ENCODE measurements at regions not wholly inside any gene's neighbourhood (a gene's known extent, or its start where the extent isn't known, plus 50 kb on each side); places are given as distances from the start of the nearest gene placed in this dataset.

DNA sequence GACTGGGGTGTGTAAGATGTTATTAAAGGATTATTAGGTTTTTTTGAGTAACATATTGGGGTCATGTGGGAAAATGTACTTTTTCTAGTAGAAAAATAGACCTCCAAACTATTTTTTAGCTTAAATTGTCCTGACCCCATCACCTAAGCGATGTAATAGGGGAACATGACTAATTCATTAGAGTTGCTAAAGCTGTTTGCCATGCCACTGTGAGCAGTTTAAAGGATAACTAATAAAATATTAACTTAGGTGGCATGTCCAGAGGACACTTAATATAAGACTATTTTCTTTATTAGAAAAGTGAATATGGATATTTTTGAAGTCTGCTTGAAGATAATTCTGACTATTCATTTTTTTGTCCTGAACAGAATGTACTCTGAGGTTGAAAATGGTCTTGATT lies 545.9 kb upstream of the BTBD3 start:
- H3K9me3 ChIP-seq (ENCODE audit: control insufficient read depth, insufficient read depth, low read depth, low read length) = no peaks in the 10 kb centered on the region
- no peak overlapping the region for H3K27ac ChIP-seq (ENCODE audit: low read length)
- no peak overlapping the region for H3K4me3 ChIP-seq (ENCODE audit: low read depth in 2 of 2, low read length in 2 of 2)
- ChIA-PET CTCF (no interaction called here), POLR2A (no interaction called here)
- DNase-seq (ENCODE audit: low read depth, low spot score) (no peak), ATAC-seq (no peak)
- intact Hi-C loops (cut with micrococcal nuclease; ENCODE audit: unreplicated experiment) (no loop called here), in situ Hi-C loops (cut with HindIII; ENCODE audit: low pct_unique_long_range_greater_than_20kb, low sequenced_read_pairs) (no loop called here)
- no peaks in the 10 kb centered on the region for H3K27me3 ChIP-seq (ENCODE audit: control insufficient read depth, insufficient read depth, low read length)
- TF ChIP-seq SIN3A (IDR thresholded peaks at IDR 0.05; ENCODE audit: borderline replicate concordance, insufficient read depth, low read depth, low read length) (no peak), POLR2AphosphoS5 (IDR thresholded peaks at IDR 0.05; ENCODE audit: low read depth, low read length) (no peak), TCF7L2 (IDR thresholded peaks at IDR 0.05; ENCODE audit: low read depth, low read length) (no peak)
- TF ChIP-seq, protein P1, sequence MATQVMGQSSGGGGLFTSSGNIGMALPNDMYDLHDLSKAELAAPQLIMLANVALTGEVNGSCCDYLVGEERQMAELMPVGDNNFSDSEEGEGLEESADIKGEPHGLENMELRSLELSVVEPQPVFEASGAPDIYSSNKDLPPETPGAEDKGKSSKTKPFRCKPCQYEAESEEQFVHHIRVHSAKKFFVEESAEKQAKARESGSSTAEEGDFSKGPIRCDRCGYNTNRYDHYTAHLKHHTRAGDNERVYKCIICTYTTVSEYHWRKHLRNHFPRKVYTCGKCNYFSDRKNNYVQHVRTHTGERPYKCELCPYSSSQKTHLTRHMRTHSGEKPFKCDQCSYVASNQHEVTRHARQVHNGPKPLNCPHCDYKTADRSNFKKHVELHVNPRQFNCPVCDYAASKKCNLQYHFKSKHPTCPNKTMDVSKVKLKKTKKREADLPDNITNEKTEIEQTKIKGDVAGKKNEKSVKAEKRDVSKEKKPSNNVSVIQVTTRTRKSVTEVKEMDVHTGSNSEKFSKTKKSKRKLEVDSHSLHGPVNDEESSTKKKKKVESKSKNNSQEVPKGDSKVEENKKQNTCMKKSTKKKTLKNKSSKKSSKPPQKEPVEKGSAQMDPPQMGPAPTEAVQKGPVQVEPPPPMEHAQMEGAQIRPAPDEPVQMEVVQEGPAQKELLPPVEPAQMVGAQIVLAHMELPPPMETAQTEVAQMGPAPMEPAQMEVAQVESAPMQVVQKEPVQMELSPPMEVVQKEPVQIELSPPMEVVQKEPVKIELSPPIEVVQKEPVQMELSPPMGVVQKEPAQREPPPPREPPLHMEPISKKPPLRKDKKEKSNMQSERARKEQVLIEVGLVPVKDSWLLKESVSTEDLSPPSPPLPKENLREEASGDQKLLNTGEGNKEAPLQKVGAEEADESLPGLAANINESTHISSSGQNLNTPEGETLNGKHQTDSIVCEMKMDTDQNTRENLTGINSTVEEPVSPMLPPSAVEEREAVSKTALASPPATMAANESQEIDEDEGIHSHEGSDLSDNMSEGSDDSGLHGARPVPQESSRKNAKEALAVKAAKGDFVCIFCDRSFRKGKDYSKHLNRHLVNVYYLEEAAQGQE (IDR thresholded peaks at IDR 0.05; ENCODE audit: insufficient read depth in 1 of 2, low read depth in 2 of 2, low read length in 1 of 2) = no peak
- TF ChIP-seq, protein P2, sequence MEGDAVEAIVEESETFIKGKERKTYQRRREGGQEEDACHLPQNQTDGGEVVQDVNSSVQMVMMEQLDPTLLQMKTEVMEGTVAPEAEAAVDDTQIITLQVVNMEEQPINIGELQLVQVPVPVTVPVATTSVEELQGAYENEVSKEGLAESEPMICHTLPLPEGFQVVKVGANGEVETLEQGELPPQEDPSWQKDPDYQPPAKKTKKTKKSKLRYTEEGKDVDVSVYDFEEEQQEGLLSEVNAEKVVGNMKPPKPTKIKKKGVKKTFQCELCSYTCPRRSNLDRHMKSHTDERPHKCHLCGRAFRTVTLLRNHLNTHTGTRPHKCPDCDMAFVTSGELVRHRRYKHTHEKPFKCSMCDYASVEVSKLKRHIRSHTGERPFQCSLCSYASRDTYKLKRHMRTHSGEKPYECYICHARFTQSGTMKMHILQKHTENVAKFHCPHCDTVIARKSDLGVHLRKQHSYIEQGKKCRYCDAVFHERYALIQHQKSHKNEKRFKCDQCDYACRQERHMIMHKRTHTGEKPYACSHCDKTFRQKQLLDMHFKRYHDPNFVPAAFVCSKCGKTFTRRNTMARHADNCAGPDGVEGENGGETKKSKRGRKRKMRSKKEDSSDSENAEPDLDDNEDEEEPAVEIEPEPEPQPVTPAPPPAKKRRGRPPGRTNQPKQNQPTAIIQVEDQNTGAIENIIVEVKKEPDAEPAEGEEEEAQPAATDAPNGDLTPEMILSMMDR (IDR thresholded peaks at IDR 0.05) = no peak
- no peaks in the 10 kb centered on the region for H3K36me3 ChIP-seq (ENCODE audit: control insufficient read depth, insufficient read depth, low read length)
- no peaks in the 10 kb centered on the region for H3K4me1 ChIP-seq (ENCODE audit: control insufficient read depth, insufficient read depth, low read length)
- no TSS peak for BruUV-seq (replicated peaks)

DNA sequence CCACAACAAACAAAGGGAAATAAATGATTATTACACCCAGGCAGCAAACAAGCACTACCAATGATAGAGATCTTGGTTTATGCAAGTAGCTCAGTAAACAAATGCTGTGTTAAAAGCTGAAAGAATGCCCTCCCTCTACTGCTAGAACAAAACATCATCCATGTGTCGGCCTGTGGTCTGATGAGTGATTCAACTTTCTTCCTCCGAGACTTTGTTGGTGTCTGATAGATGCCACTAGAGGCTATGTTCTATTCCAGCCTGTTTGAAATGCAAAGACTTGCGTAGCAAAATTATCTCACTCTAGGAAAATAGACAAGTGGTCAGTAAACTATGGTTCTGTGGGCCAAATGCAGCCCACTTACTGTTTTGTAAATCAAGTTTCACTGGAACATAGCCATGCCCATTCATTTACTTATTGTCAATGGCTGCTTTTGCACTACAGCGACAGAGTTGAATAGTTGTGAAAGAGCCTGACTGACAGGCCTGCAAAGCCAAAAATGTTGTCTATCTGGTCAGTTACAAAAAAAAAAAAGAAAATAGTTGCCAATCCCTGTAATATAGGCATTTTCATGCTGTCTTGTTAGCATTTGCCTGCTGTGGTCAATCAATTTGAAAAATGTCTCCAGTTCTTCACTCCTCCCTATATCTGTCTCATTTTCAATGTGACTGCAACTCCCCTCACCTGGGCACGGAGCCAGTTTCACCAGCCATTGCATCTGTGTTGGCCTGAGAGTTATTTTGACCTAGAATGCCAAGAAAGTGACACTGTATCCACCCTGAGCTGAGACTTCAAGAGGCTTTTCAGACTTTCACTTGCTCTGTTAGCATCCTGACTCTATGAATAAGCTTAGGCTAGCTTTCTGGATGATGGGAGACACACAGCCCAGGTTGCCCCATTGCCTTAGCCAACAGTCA lies 544.6 kb upstream of the BTBD3 start:
- H3K36me3 ChIP-seq (ENCODE audit: control insufficient read depth, insufficient read depth, low read length) = no peaks in the 10 kb centered on the region
- H3K27me3 ChIP-seq (ENCODE audit: control insufficient read depth, insufficient read depth, low read length) = no peaks in the 10 kb centered on the region
- no peak for TF ChIP-seq TCF7L2 (IDR thresholded peaks at IDR 0.05; ENCODE audit: low read depth, low read length)
- TF ChIP-seq SIN3A (IDR thresholded peaks at IDR 0.05; ENCODE audit: borderline replicate concordance, insufficient read depth, low read depth, low read length) = no peak
- no peak for TF ChIP-seq POLR2AphosphoS5 (IDR thresholded peaks at IDR 0.05; ENCODE audit: low read depth, low read length)
- TF ChIP-seq, protein P2 (IDR thresholded peaks at IDR 0.05) = no peak
- TF ChIP-seq, protein P1 (IDR thresholded peaks at IDR 0.05; ENCODE audit: insufficient read depth in 1 of 2, low read depth in 2 of 2, low read length in 1 of 2) = no peak
- ChIA-PET CTCF (no interaction called here), POLR2A (no interaction called here)
- no peak overlapping the region for H3K27ac ChIP-seq (ENCODE audit: low read length)
- no TSS peak for BruUV-seq (replicated peaks)
- DNase-seq (ENCODE audit: low read depth, low spot score) (no peak), ATAC-seq (no peak)
- no peaks in the 10 kb centered on the region for H3K9me3 ChIP-seq (ENCODE audit: control insufficient read depth, insufficient read depth, low read depth, low read length)
- intact Hi-C loops (cut with micrococcal nuclease; ENCODE audit: unreplicated experiment) = no loop called here
- H3K4me3 ChIP-seq (ENCODE audit: low read depth in 2 of 2, low read length in 2 of 2) = no peak overlapping the region
- no peaks in the 10 kb centered on the region for H3K4me1 ChIP-seq (ENCODE audit: control insufficient read depth, insufficient read depth, low read length)
- in situ Hi-C loops (cut with HindIII; ENCODE audit: low pct_unique_long_range_greater_than_20kb, low sequenced_read_pairs) = no loop called here

Data from Panc1 (cell line).